Activated T-cell treated with anti-CD3 and anti-CD28 coated beads, Interleukin-2, amount 50 U/mL, for 1 hour (primary cell): ENCODE measurements at regions not wholly inside any gene's neighbourhood (a gene's known extent, or its start where the extent isn't known, plus 50 kb on each side); places are given as distances from the start of the nearest gene placed in this dataset.
"Not testable (repeated sequence)": the region's sequence is repeated elsewhere in the genome, so short reads cannot be mapped to it uniquely, and the experiment has no call there.

Experiments
- DNase-seq: peaks from one replicate; pipeline ENCODE4 v3.0.0-alpha.2; 2020

- DNase-seq, result not testable (repeated sequence)
Observed at GRCh38 chr3:195969838-195970776, 61.8 kb upstream of the TNK2 start.

- not testable (repeated sequence) for DNase-seq
Observed at GRCh38 chr3:195969341-195969740, 61.0 kb upstream of the TNK2 start.

- DNase-seq, result not testable (repeated sequence)
Observed at GRCh38 chr3:195968104-195968503, 59.8 kb upstream of the TNK2 start.

GRCh38 chr3:195967387-195967720 is 59.0 kb upstream of the TNK2 start:
- not testable (repeated sequence) for DNase-seq

GRCh38 chr3:195966563-195967386 is 58.4 kb upstream of the TNK2 start:
- DNase-seq, result not testable (repeated sequence)

- DNase-seq, result not testable (repeated sequence)
Observed at GRCh38 chr3:195965217-195965616, 56.9 kb upstream of the TNK2 start.

- DNase-seq, result not testable (repeated sequence)
Observed at GRCh38 chr3:195964318-195965107, 56.2 kb upstream of the TNK2 start.

- DNase-seq, result not testable (repeated sequence)
Observed at GRCh38 chr3:195962222-195962621, 53.9 kb upstream of the TNK2 start.

- DNase-seq, result peak; percentile 44
Observed at GRCh38 chr3:195960971-195961775, 52.8 kb upstream of the TNK2 start.

GRCh38 chr3:195960164-195960563 is 51.8 kb upstream of the TNK2 start:
- not testable (repeated sequence) for DNase-seq

- not testable (repeated sequence) for DNase-seq
Observed at GRCh38 chr3:195959367-195960157, 51.2 kb upstream of the TNK2 start.

GRCh38 chr3:195958736-195959135 is 50.4 kb upstream of the TNK2 start:
- DNase-seq, result not testable (repeated sequence)
